ENCODE measurements at regions not wholly inside any gene's neighbourhood (a gene's known extent, or its start where the extent isn't known, plus 50 kb on each side); places are given as distances from the start of the nearest gene placed in this dataset.

DNA sequence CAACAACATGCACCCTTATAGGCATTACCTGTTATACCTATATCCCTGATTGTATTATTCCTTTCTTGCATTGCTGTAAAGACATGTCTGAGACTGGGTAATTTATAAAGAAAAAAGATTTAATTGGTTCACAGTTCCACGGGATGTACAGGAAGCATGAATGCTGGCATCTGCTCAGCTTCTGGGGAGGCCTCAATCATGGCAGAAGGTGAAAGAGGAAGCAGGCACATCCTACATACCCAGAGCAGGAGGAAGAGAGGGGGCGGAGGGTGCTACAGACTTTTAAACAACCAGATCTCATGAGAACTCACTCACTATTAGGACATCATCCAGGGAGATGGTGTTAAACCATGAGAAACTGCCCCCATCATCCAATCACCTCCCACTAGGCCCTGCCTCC, 191.7 kb upstream of the SPHKAP start:
- DNase-seq (ENCODE audit: low read depth in 2 of 2), result no peak
- H2AFZ ChIP-seq (ENCODE audit: low read length), result no peak overlapping the region
- H3K9ac ChIP-seq (ENCODE audit: insufficient read depth, low read length), result no peak overlapping the region
- no peaks in the 10 kb centered on the region for H3K36me3 ChIP-seq (ENCODE audit: control insufficient read depth, insufficient read depth, low read length)
- H3K27me3 ChIP-seq (ENCODE audit: control insufficient read depth, insufficient read depth, low read length), result no peaks in the 10 kb centered on the region
- H3K27ac ChIP-seq (ENCODE audit: insufficient read depth, low read length), result no peak overlapping the region
- H3K4me3 ChIP-seq (replicated peaks in 1 of 4; ENCODE audit: control extremely low read depth in 1 of 4, insufficient read depth in 1 of 4, low read depth in 3 of 4, low read length in 4 of 4), result no peak overlapping the region
- H3K79me2 ChIP-seq (ENCODE audit: control insufficient read depth, insufficient read depth, low read length), result no peaks in the 10 kb centered on the region
- H3K4me2 ChIP-seq (ENCODE audit: extremely low read depth, insufficient read depth, low read length), result no peak overlapping the region
- H3K9me3 ChIP-seq (ENCODE audit: control insufficient read depth, insufficient read depth, low read depth, low read length), result no peaks in the 10 kb centered on the region
- H4K20me1 ChIP-seq (ENCODE audit: control insufficient read depth, extremely low read depth, insufficient read depth, low read length), result no peaks in the 10 kb centered on the region
- TF ChIP-seq, protein P1, sequence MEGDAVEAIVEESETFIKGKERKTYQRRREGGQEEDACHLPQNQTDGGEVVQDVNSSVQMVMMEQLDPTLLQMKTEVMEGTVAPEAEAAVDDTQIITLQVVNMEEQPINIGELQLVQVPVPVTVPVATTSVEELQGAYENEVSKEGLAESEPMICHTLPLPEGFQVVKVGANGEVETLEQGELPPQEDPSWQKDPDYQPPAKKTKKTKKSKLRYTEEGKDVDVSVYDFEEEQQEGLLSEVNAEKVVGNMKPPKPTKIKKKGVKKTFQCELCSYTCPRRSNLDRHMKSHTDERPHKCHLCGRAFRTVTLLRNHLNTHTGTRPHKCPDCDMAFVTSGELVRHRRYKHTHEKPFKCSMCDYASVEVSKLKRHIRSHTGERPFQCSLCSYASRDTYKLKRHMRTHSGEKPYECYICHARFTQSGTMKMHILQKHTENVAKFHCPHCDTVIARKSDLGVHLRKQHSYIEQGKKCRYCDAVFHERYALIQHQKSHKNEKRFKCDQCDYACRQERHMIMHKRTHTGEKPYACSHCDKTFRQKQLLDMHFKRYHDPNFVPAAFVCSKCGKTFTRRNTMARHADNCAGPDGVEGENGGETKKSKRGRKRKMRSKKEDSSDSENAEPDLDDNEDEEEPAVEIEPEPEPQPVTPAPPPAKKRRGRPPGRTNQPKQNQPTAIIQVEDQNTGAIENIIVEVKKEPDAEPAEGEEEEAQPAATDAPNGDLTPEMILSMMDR (conservative IDR thresholded peaks at IDR 0.05 in 1 of 2, IDR thresholded peaks at IDR 0.05 in 1 of 2; ENCODE audit: low read depth in 1 of 2, low read length in 2 of 2), result no peak
- TF ChIP-seq EZH2 (IDR thresholded peaks at IDR 0.05; ENCODE audit: low read length, missing control alignments), result no peak
- H3K4me1 ChIP-seq (ENCODE audit: control insufficient read depth, extremely low read depth, insufficient read depth, low read length), result no peaks in the 10 kb centered on the region

DNA sequence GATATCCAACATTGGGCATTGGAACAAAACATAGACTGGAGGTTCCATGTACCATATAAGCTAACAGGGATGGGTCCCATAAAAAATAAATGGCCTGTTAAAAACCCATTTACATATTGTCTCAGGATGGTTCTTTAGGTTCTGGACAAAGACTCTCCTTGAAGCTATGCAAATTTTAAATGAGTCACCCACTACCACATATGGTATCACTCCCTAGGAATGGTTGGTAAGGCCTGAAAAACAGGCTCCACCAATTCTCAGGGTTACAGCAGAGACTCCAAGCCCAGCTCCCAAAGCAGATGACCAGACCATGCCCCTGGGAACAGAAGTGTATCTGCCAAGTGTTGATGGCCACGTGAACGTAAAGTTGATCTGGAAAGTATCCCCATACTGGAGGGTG, 190.7 kb upstream of the SPHKAP start:
- Histone ChIP-seq H3K27ac (ENCODE audit: insufficient read depth, low read length) (no peak overlapping the region), H2AFZ (ENCODE audit: low read length) (no peak overlapping the region), H3K9ac (ENCODE audit: insufficient read depth, low read length) (no peak overlapping the region), H3K9me3 (ENCODE audit: control insufficient read depth, insufficient read depth, low read depth, low read length) (no peaks in the 10 kb centered on the region), H3K4me2 (ENCODE audit: extremely low read depth, insufficient read depth, low read length) (no peak overlapping the region), H4K20me1 (ENCODE audit: control insufficient read depth, extremely low read depth, insufficient read depth, low read length) (no peaks in the 10 kb centered on the region), H3K79me2 (ENCODE audit: control insufficient read depth, insufficient read depth, low read length) (no peaks in the 10 kb centered on the region), H3K36me3 (ENCODE audit: control insufficient read depth, insufficient read depth, low read length) (no peaks in the 10 kb centered on the region), H3K4me3 (replicated peaks in 1 of 4; ENCODE audit: control extremely low read depth in 1 of 4, insufficient read depth in 1 of 4, low read depth in 3 of 4, low read length in 4 of 4) (no peak overlapping the region), H3K4me1 (ENCODE audit: control insufficient read depth, extremely low read depth, insufficient read depth, low read length) (no peaks in the 10 kb centered on the region), H3K27me3 (ENCODE audit: control insufficient read depth, insufficient read depth, low read length) (no peaks in the 10 kb centered on the region)
- TF ChIP-seq, protein P1 (conservative IDR thresholded peaks at IDR 0.05 in 1 of 2, IDR thresholded peaks at IDR 0.05 in 1 of 2; ENCODE audit: low read depth in 1 of 2, low read length in 2 of 2), result no peak
- no peak for TF ChIP-seq EZH2 (IDR thresholded peaks at IDR 0.05; ENCODE audit: low read length, missing control alignments)
- no peak for DNase-seq (ENCODE audit: low read depth in 2 of 2)

DNA sequence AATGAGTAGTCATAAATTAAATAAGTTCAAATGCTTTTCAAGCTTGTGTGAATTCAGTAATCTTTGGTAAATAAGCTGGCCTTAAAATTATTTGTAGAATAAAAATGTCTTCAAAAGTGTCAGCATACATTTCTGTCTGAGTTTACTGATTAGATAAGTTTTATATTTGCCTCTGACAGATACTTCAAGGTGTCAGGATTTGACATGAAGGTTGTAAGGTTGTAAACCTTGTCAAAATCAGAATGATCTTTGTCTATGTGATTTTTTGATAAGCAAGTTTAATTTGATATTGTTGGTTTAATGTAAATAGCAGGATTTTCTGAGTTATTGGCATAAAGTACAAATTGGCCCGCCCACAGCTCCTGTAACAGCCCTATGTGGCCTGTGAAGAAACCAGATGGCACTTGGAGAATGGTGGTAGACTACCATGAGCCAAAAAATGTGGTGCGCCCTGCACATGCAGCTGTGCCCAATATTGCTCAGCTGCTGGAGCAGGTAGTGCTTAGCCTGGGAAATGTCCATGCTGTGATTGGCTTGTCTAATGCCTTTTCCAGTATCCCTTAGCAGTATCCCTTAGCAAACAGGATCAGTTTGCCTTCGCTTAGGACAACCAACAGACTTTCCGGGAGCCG, 188.0 kb upstream of the SPHKAP start:
- no peaks in the 10 kb centered on the region for H3K36me3 ChIP-seq (ENCODE audit: control insufficient read depth, insufficient read depth, low read length)
- H2AFZ ChIP-seq (ENCODE audit: low read length), result no peak overlapping the region
- H3K9ac ChIP-seq (ENCODE audit: insufficient read depth, low read length), result no peak overlapping the region
- TF ChIP-seq, protein P1 (conservative IDR thresholded peaks at IDR 0.05 in 1 of 2, IDR thresholded peaks at IDR 0.05 in 1 of 2; ENCODE audit: low read depth in 1 of 2, low read length in 2 of 2), result no peak
- TF ChIP-seq EZH2 (IDR thresholded peaks at IDR 0.05; ENCODE audit: low read length, missing control alignments), result no peak
- no peak overlapping the region for H3K4me3 ChIP-seq (replicated peaks in 1 of 4; ENCODE audit: control extremely low read depth in 1 of 4, insufficient read depth in 1 of 4, low read depth in 3 of 4, low read length in 4 of 4)
- no peaks in the 10 kb centered on the region for H3K4me1 ChIP-seq (ENCODE audit: control insufficient read depth, extremely low read depth, insufficient read depth, low read length)
- H4K20me1 ChIP-seq (ENCODE audit: control insufficient read depth, extremely low read depth, insufficient read depth, low read length), result no peaks in the 10 kb centered on the region
- H3K4me2 ChIP-seq (ENCODE audit: extremely low read depth, insufficient read depth, low read length), result no peak overlapping the region
- no peak for DNase-seq (ENCODE audit: low read depth in 2 of 2)
- no peaks in the 10 kb centered on the region for H3K27me3 ChIP-seq (ENCODE audit: control insufficient read depth, insufficient read depth, low read length)
- no peak overlapping the region for H3K27ac ChIP-seq (ENCODE audit: insufficient read depth, low read length)
- no peaks in the 10 kb centered on the region for H3K9me3 ChIP-seq (ENCODE audit: control insufficient read depth, insufficient read depth, low read depth, low read length)
- no peaks in the 10 kb centered on the region for H3K79me2 ChIP-seq (ENCODE audit: control insufficient read depth, insufficient read depth, low read length)
